HG02840 (cell line): ENCODE measurements at regions not wholly inside any gene's neighbourhood (a gene's known extent, or its start where the extent isn't known, plus 50 kb on each side); places are given as distances from the start of the nearest gene placed in this dataset.

Source experiments
- ATAC-seq: cut with Tn5 transposase; IDR thresholded peaks from one replicate; pipeline ENCODE4 v1.9.1; 2021; ENCODE audit warnings: mild to moderate bottlenecking, moderate library complexity, moderate number of reproducible peaks; ENCODE audit not compliant: unreplicated experiment, low FRiP score

- no peak for ATAC-seq
Measured at GRCh38 chr3:26562021-26562768, 60.4 kb upstream of the LRRC3B start.
